ENCODE measurements at regions not wholly inside any gene's neighbourhood (a gene's known extent, or its start where the extent isn't known, plus 50 kb on each side); places are given as distances from the start of the nearest gene placed in this dataset.

DNA sequence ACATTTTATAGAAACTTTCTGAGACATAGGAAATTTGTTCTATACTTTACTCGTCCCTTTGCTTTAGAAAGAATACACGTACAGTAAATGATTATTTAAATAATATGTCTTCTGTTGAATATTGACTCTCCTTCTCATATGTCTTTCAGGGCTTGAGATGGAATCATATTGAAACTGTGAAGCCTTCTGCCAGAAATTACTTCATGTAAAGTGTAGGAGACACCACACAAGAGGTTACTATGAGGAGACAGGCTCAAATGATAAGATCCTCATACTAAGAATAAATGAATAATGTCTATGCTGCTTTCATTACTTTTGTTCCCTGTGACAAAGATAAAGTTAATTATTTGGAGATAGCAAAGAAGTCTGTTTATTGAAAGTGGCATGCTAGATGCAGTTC lies 1240.3 kb upstream of the MAP3K7 start:
- TF ChIP-seq, protein P1, sequence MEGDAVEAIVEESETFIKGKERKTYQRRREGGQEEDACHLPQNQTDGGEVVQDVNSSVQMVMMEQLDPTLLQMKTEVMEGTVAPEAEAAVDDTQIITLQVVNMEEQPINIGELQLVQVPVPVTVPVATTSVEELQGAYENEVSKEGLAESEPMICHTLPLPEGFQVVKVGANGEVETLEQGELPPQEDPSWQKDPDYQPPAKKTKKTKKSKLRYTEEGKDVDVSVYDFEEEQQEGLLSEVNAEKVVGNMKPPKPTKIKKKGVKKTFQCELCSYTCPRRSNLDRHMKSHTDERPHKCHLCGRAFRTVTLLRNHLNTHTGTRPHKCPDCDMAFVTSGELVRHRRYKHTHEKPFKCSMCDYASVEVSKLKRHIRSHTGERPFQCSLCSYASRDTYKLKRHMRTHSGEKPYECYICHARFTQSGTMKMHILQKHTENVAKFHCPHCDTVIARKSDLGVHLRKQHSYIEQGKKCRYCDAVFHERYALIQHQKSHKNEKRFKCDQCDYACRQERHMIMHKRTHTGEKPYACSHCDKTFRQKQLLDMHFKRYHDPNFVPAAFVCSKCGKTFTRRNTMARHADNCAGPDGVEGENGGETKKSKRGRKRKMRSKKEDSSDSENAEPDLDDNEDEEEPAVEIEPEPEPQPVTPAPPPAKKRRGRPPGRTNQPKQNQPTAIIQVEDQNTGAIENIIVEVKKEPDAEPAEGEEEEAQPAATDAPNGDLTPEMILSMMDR (IDR thresholded peaks at IDR 0.05; ENCODE audit: low read depth, low read length): no peak
- TF ChIP-seq EZH2phosphoT487 (IDR thresholded peaks at IDR 0.05; ENCODE audit: low read depth): no peak

Measured in OCI-LY3 (cell line).